Nephron progenitor cell (in vitro differentiated cells): ENCODE measurements at regions not wholly inside any gene's neighbourhood (a gene's known extent, or its start where the extent isn't known, plus 50 kb on each side); places are given as distances from the start of the nearest gene placed in this dataset.

ENCODE experiments used
- DNase-seq: peaks from one replicate; pipeline ENCODE4 v3.0.0; 2021
- H3K27ac Mint-ChIP-seq: 2 replicates; pipeline ENCODE4 v1.8.0; 2021; ENCODE audit warnings: mild to moderate bottlenecking, moderate library complexity, mixed read lengths
- H3K27me3 Mint-ChIP-seq: 2 replicates; pipeline ENCODE4 v1.8.0; 2021; ENCODE audit warnings: mild to moderate bottlenecking, low read depth, mixed read lengths; ENCODE audit not compliant: poor library complexity
- H3K36me3 Mint-ChIP-seq: 2 replicates; pipeline ENCODE4 v1.8.0; 2021; ENCODE audit warnings: low read depth, mixed read lengths
- H3K4me1 Mint-ChIP-seq: 2 replicates; pipeline ENCODE4 v1.8.0; 2021; ENCODE audit warnings: mixed read lengths
- H3K4me3 Mint-ChIP-seq: 2 replicates; pipeline ENCODE4 v1.8.0; 2021; ENCODE audit warnings: mild to moderate bottlenecking, moderate library complexity, mixed read lengths
- H3K9me3 Mint-ChIP-seq: 2 replicates; pipeline ENCODE4 v1.8.0; 2021; ENCODE audit warnings: mild to moderate bottlenecking, moderate library complexity, mixed read lengths
- CTCF ChIP-seq: fragments of 200-600 bp; sonication (generic); IDR thresholded peaks from 2 replicates; pipeline ENCODE4 v1.5.0; 2021; ENCODE audit warnings: antibody characterized with exemption

GRCh38 chr4:126582737-126583136 is 1050.0 kb upstream of the INTU start:
- H3K36me3 Mint-ChIP-seq, result peaks cover 4% of the 10 kb centered on the region
- peaks cover 37% of the 10 kb centered on the region for H3K9me3 Mint-ChIP-seq
- no peak for DNase-seq
- H3K4me1 Mint-ChIP-seq, result no peaks in the 10 kb centered on the region
- TF ChIP-seq CTCF, result no peak
- no peak overlapping the region for H3K27ac Mint-ChIP-seq
- H3K4me3 Mint-ChIP-seq, result no peak overlapping the region
- peaks cover 4% of the 10 kb centered on the region for H3K27me3 Mint-ChIP-seq

GRCh38 chr4:126583509-126583908 is 1049.2 kb upstream of the INTU start:
- Mint-ChIP-seq H3K4me3 (no peak overlapping the region), H3K27ac (no peak overlapping the region), H3K36me3 (peaks cover 4% of the 10 kb centered on the region), H3K27me3 (peaks cover 4% of the 10 kb centered on the region), H3K9me3 (peaks cover 40% of the 10 kb centered on the region), H3K4me1 (no peaks in the 10 kb centered on the region)
- no peak for TF ChIP-seq CTCF
- no peak for DNase-seq

- Mint-ChIP-seq H3K9me3 (peaks cover 26% of the 10 kb centered on the region), H3K27ac (no peak overlapping the region), H3K4me3 (no peak overlapping the region), H3K36me3 (no peaks in the 10 kb centered on the region), H3K27me3 (peaks cover 4% of the 10 kb centered on the region), H3K4me1 (no peaks in the 10 kb centered on the region)
- no peak for TF ChIP-seq CTCF
- no peak for DNase-seq
Observed at GRCh38 chr4:126591583-126591982, 1041.2 kb upstream of the INTU start.

GRCh38 chr4:126592088-126592487 is 1040.7 kb upstream of the INTU start:
- Mint-ChIP-seq H3K27me3 (peaks cover 4% of the 10 kb centered on the region), H3K9me3 (peaks cover 21% of the 10 kb centered on the region), H3K27ac (no peak overlapping the region), H3K36me3 (no peaks in the 10 kb centered on the region), H3K4me3 (no peak overlapping the region), H3K4me1 (no peaks in the 10 kb centered on the region)
- peak; percentile 40 for TF ChIP-seq CTCF
- DNase-seq, result no peak

- no peak for DNase-seq
- no peak overlapping the region for H3K27ac Mint-ChIP-seq
- no peak overlapping the region for H3K4me3 Mint-ChIP-seq
- H3K9me3 Mint-ChIP-seq, result peaks cover 11% of the 10 kb centered on the region
- H3K36me3 Mint-ChIP-seq, result no peaks in the 10 kb centered on the region
- no peaks in the 10 kb centered on the region for H3K4me1 Mint-ChIP-seq
- H3K27me3 Mint-ChIP-seq, result no peaks in the 10 kb centered on the region
- TF ChIP-seq CTCF, result no peak
Observed at GRCh38 chr4:126593626-126594025, 1039.1 kb upstream of the INTU start.

- peaks cover 3% of the 10 kb centered on the region for H3K9me3 Mint-ChIP-seq
- no peak overlapping the region for H3K27ac Mint-ChIP-seq
- no peaks in the 10 kb centered on the region for H3K4me1 Mint-ChIP-seq
- no peaks in the 10 kb centered on the region for H3K27me3 Mint-ChIP-seq
- no peak for DNase-seq
- no peak overlapping the region for H3K4me3 Mint-ChIP-seq
- no peaks in the 10 kb centered on the region for H3K36me3 Mint-ChIP-seq
- no peak for TF ChIP-seq CTCF
Observed at GRCh38 chr4:126595643-126596042, 1037.1 kb upstream of the INTU start.
